NB4 (cell line): ENCODE measurements at regions not wholly inside any gene's neighbourhood (a gene's known extent, or its start where the extent isn't known, plus 50 kb on each side); places are given as distances from the start of the nearest gene placed in this dataset.

Source experiments
- MYC ChIP-seq: IDR thresholded peaks from 2 replicates; pipeline ENCODE4 v1.6.1; 2011; ENCODE audit warnings: low read depth, low read length
- POLR2A ChIP-seq: IDR thresholded peaks from 2 replicates; pipeline ENCODE4 v1.6.1; 2011; ENCODE audit warnings: mild to moderate bottlenecking; ENCODE audit not compliant: insufficient read length; ENCODE audit errors: extremely low read depth
- TF ChIP-seq, protein P1 (sequence below): IDR thresholded peaks from 2 replicates; pipeline ENCODE4 v1.6.1; 2011; ENCODE audit warnings: low read depth, low read length
- TF ChIP-seq, protein P2 (sequence below): IDR thresholded peaks from one replicate; pipeline ENCODE4 v1.5.1; 2012; ENCODE audit warnings: low read depth, low read length

DNA sequence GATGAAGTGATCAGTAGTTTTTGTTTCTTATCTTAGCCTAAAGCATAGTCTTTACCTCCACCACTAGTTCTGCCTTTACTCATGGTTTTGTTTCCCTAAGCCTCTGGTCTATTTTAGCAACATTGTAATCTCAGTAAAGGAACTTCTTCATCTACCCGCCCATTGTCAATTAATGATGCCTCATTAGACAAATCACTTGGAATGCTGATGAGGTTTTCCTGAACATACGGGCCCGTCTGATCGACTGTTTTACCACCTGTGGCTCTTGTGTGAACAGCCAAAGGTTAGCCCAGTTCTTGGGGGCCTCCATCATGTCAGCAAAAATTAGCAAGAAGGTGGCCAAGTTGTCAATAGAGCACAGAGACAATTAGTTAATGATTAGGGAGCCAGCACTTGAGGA lies 470.1 kb upstream of the ARRDC4 start:
- TF ChIP-seq, protein P1, sequence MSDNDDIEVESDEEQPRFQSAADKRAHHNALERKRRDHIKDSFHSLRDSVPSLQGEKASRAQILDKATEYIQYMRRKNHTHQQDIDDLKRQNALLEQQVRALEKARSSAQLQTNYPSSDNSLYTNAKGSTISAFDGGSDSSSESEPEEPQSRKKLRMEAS = no peak
- TF ChIP-seq, protein P2, sequence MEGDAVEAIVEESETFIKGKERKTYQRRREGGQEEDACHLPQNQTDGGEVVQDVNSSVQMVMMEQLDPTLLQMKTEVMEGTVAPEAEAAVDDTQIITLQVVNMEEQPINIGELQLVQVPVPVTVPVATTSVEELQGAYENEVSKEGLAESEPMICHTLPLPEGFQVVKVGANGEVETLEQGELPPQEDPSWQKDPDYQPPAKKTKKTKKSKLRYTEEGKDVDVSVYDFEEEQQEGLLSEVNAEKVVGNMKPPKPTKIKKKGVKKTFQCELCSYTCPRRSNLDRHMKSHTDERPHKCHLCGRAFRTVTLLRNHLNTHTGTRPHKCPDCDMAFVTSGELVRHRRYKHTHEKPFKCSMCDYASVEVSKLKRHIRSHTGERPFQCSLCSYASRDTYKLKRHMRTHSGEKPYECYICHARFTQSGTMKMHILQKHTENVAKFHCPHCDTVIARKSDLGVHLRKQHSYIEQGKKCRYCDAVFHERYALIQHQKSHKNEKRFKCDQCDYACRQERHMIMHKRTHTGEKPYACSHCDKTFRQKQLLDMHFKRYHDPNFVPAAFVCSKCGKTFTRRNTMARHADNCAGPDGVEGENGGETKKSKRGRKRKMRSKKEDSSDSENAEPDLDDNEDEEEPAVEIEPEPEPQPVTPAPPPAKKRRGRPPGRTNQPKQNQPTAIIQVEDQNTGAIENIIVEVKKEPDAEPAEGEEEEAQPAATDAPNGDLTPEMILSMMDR = no peak
- TF ChIP-seq POLR2A (no peak), MYC (no peak)
